Kidney glomerular epithelial cell (primary cell): ENCODE measurements at regions not wholly inside any gene's neighbourhood (a gene's known extent, or its start where the extent isn't known, plus 50 kb on each side); places are given as distances from the start of the nearest gene placed in this dataset.

Source experiments
- DNase-seq: peaks from one replicate; lab custom pipeline; 2025; lab: John Stamatoyannopoulos, UW

DNA sequence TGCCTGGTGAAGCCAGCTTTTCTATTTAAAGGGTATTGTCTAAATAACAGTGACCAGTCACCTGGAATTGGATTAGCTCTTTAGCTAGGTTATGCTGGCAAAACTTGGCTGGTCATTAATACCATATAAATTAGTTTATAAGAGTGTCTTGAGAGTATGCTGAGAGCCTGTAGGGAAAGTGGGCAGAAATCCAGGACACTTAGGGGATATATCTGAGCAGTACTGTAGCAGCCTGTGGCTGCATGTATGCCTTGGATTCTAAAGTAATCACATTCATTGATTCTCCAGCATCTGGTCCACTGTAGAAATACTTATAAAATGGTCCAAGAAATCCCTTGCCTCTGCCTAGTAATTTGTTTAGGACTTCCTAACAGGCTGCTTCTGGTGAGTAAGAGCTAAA is 288.9 kb upstream of the DMAC1 start:
- no peak for DNase-seq

DNA sequence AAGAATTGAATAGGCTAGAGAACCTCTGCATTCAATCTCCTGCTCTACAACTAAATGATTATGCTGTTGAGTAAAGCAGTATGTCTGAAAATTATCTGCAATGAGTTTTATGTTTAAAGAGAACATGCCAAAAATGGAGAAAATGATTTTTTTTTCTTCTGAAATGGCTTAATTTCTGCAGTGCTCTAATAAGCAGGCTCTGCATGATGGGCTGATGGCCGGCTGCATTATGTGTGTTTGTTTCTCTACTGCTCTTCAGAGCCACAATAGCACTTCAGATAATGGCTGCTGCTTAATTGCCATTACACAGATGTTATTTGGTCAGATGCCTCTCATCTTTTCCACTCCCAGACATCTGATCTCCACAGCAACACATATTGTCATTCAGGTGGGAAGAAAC is 286.4 kb upstream of the DMAC1 start:
- DNase-seq: no peak

DNA sequence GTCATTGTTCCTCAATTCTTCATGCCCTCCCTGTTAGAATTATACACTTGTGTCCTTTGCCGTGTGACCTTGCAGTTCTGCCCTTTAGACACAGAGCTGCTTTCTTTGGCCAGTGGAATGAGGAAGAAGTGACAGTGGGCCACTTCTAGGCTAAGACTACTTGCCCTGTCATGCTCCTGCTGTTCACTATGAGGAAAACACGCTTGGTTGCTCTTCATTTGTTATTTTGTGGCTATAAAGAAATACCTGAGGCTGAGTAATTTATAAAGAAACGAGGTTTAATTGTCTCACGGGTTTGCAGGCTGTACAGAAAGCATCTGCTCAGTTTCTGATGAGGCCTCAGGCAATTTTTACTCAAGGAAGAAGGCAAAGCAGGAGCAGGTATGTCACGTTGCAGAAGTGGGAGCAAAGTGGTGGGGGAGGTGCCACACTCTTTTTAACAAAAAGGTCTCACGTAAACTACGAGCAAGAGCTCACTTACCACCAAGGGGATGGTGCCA is 279.1 kb upstream of the DMAC1 start:
- DNase-seq: no peak

DNA sequence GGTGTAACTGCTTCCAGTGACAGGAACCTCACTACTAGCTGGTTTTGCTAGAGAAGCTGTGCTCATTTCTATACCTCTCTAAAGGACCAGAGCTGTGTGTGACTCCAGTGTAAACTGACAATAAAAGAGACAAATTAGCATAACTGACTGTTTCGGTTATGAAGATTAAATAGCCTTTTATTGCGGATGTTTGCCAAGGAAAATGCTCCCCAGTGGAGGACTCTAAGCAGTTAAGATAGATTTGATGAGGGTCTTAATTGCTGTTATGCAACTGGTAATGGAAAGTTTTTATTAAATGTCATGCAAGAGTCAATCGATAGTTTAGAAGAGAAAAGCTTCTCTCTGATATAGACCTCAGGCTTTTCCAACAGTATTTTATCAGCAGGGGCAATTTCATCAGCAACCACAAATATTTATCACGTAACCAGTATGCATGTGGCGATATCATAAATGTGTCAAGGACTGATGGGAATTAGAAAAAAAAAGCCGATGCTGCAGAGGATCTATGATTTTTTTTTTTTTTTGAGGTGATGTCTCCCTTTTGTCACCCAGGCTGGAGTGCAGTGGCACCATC is 275.2 kb upstream of the DMAC1 start:
- DNase-seq: no peak

DNA sequence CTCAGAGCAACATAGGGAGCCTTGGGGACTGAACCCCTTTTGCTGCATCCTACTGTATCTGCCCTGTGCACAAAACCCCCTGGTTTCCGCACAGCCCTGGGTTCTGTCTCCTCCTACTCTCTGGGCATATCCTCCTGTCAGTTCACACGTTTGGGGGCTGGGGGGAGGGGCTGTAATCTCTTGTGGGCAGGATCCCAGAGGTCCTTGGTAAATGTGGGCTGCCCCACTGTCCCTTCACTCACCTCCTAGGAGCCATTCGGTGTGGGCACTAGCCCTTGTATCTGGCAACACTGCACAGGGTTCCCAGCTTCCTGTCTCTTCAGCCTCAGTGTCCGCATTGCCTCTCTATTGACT is 271.8 kb upstream of the DMAC1 start:
- DNase-seq: no peak

DNA sequence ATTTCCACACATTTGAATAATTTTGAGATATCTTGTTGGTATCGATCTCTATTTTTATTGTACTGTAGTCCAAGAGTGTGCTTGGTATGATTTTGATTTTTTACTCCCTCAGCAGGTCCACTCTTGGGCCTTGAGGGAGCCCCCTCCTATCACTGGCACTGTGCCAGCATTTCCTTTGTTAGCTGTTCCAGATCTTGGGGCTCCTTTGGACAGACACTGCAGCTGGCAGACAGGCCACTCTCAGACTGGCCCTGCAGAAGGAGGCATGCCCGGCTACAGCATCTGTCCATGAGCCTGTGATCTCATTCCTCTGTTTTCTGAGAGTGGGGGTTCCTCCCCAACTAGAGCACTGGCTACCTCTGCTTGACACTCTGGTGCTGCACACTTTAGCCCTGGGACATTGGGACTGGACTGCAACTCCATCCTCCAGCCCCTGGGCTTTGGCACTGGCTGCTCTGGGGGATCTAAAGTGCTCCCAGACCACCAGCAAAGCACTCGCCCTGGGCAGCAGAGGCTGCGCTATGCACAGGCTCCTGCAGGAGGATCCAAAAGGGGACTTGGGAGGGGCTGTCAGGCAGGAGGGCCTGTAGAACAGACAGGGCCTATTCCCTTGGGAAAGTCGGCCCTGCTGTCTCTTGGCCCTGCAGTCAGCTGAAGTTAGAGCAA is 271.3 kb upstream of the DMAC1 start:
- DNase-seq: no peak

DNA sequence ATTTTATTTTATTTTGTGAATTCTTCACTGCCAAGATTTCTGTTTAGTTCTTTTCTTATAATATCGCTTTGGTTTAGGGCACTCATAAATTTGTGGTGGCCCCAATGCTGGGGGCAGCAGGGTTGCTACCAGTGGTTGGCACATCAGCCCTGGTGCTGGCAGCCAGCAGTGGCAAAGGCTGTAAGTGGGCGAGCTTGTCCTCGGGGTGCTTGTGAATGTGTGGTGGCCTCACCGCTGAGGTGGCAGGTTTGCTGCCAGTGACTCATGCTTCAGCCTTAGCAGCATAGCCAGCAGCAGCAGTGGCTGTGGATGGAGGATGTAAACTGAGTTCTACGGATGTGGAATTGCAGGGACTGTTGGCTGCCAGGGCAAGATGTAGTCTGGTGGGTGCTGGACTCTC is 262.9 kb upstream of the DMAC1 start:
- no peak for DNase-seq

DNA sequence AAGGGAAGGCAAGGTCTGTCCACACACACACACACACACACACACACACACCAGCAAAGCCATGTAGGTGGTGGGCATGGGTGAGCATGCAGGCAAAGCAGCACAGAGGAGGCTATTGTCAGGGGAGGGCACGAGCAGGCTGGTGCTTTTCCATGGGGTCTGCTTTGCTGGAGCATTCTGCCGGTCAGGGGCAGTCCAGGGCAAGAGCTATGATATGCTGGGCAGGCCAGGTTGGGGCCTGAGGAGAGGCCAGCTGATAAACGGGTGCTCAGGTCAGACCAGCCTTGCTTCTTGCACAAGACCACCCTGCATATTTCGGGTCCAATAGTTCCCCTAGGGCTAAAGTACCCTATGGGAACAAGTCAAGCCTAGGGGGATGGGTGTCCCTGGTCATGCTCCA is 253.9 kb upstream of the DMAC1 start:
- no peak for DNase-seq

DNA sequence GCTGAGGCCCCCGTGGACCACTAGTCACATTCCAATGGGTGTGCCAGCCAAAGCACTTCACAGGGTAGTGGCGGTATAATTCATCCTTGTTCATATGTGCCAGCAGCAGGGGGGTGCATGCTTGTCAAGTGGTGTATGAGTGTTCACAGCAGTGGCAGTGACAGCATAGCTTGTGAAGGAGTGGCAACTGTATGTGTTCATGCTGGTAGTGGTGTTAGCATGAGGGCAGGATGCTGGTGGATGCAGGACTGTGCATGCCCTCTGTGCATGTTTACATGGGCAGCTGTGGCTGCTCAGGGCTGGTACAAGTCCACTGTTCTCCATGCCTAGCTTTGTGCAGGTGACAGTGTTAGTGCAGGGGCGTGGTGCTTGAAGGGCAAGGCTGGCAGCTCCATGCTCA is 253.4 kb upstream of the DMAC1 start:
- DNase-seq: no peak

DNA sequence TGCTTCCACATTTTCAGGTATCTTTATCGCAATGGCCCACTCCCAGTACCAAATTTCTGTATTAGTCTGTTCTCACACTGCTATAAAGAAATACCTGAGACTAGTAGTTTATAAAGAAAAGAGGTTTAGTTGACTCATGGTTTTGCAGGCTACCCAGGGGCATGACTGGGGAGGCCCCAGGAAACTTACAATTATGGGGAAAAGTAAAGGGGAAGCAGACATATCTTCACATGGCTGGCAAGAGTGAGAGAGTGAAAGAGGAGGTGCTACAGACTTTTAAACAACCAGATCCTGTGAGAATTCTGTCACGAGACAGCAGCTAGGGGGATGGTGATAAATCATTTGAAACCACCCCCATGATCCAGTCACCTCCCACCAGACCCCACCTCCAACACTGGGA is 238.2 kb upstream of the DMAC1 start:
- DNase-seq: no peak

DNA sequence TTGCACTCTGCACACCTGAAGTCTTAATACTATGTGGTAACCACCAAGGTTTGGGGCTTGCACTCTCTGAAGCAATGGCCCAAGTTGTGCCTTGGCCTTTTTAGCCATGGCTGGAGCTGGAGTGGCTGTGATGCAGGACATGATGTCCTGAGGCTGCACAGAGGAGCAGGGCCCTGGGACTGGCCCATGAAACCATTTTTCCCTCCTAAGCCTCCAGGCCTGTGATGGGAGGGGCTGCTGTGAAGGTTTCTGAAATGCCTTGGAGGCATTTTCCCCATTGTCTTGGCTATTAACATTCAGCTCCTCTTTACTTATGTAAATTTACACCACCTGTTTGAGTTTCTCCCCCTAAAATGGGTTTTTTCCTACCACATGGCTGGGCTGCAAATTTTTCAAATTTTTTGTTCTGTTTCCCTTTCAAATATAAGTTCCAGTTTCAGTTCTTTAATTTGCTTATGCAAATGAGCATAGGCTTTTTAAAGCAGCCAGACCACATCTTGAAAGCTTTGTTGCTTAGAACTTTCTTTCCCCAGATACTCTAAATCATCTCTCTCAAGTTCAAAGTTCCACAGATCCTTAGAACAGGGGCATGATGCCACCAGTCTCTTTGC is 237.4 kb upstream of the DMAC1 start:
- DNase-seq: no peak

DNA sequence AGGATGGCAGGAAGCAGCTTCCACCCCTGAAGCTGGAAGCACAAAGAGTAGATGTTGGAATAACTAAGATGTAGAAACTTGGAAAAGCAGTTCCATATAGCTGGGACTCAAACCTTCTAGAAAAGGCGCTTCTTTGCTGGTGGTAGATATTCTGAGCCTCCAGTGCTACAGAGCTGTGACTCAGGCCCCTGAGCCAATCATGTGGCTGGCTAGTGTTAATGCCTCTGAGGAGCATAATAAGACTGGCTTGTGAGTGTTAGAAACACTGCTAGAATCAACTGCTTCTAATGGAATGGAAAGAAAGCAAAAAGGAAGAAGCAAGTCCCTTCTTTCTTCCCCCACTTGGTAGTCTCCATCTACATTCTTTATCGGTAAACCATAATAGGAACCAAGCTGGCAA is 234.2 kb upstream of the DMAC1 start:
- no peak for DNase-seq

DNA sequence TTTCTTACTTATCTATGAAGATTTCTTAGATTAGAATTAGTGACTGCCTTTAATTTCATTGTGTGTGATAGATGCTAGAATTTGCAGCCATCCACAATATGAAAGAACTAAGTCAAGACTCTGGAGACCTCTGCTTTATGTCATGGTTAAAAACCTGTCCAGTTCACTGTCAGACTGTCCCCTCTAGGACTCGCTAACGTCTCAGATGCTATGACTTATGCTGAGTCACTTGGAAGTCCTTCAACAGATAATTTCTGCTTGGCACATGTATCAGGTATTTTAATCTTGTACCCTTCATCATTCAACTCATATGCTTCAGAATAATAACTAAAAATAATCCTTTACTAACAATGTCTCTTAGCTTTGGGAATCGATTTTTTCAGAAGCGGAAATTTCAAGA is 230.5 kb upstream of the DMAC1 start:
- no peak for DNase-seq

DNA sequence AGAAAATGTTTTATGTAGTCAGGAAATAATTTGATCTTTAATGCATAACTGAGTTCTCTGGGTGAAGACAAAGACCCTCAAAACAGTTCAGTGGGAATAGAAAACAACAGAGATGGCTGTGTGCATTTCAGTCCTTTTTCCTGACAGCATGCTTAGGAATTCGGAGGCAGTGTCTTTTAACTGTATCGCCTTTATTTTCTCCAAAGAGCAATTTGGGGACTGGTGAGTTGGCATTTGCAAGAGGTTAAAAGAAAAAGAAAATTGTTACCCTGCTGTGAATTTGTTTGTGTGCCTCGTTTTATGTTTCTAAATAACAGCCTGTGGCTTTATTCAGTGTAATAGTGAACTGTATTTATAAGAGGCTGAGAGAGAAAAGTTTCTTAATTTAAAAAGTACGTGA is 227.8 kb upstream of the DMAC1 start:
- DNase-seq: no peak

DNA sequence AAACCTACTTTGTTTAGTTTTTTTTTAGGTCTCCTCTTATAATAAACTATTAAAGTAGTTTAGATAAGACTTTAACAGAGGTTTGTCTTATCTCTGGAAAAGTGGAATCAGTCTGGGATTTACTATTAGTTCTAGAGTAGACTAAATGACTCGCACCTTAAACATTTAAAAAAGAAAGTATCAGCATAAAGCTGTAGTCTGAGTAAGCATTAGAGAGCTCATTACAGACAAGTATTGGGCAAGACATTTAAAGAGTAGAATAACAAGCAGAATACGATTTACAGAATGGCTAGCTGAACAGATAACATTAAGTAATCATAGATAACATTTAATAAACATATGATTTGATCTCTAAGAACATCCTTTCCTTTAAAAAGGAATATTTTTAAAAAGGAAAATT is 226.0 kb upstream of the DMAC1 start:
- no peak for DNase-seq

DNA sequence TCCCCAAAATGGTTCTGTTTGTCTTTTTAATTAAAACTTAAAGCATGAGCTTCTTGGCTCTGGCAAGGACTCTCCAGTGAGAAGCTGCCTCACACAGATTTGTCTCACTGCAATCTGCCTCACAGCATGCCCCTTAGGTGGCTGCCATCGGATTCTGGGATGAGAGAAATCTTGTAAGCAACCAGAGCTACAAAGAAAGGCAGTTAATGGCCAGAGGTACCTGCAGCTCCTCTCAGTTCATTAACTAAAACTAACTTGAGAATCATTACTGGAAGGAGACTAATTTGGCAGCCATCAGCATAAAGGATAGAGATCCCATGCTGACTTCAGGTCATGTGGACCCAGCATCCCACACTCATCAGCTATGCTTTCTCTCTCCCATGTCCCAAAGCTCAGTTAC is 220.6 kb upstream of the DMAC1 start:
- no peak for DNase-seq

DNA sequence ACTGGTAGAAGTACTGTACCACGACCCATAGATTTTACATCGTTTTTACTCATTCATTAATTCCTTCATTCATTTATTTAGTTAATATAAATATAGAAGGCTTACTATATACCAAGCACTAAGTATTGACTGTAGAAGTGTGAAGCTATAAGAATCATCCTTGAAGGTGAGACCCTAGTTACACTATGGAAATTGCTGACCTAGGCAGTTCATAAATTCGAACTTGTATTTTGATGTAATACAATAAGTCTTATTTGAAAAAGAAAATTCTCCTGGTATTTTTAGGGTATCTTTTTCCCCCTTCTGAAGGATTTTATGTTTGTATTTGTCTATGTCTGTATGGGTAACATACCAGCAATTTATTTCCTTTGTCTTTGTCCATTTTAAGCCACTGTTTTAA is 220.1 kb upstream of the DMAC1 start:
- DNase-seq: no peak

DNA sequence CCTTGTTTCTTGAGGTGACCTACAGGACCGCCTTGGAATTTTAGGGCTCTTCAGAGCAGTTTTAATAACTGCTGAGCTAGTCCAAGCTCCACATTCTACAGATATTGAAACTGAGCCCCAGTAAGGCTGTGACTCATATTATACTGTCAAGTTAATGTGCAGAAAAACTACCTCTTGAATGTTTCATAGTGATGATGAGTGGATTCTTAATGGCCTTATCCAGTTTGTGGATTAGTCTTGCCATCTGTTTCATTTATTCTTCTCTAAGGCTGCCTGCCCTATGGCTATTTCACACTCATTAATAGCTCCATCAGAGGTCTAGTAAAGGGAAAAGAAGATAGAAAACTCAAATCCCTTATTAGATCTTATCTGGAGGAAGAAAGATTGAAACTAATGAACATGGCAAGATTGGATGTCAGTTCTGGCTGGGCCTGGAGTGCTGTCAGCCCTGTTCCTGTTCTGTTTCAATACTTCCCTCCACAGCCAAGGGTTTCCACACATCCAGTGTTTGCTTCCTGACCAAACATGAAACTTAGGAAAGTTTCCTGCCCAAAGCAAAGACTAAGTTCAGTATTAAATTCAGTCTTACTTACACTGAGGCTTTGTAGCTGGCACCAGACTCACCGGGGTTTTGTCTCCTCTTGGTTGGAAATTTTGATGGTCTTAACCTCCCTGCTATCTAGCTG is 215.6 kb upstream of the DMAC1 start:
- no peak for DNase-seq

DNA sequence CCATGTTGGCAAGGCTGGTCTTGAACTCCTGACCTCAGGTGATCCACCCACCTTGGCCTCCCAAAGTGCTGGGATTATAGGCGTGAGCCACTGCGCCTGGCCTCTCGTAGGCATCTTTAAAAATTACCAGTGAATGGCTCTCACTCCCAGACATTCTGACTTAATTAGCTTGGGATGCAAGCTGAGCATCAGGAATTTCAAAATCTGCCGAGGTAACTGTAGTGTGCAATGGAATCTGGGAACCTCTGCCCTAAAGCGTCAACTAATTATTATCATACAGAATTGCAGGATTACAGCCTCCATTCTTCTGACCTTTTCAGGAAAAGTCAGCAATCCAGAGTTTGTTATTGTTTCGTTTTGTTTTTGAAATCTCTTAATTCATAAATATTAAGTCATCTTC is 213.4 kb upstream of the DMAC1 start:
- DNase-seq: peak; percentile 8

DNA sequence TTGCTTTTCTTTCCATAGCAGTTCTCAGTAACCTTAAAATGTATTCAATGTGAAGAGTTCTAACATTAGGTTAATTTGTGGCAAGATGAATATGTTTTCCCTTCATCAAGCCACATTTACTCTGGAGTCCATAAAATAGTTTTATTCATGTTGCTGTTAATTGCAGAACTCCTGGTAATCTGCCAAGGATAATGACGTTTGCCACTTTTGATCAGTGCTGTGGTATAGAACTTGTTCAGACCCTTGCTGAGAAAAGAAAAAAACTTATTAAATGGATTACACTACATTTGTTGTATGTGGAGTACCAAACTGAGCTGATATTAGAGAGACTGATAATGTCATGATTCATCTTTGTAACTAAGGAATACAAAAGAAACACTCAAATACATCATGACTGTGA is 212.4 kb upstream of the DMAC1 start:
- no peak for DNase-seq

DNA sequence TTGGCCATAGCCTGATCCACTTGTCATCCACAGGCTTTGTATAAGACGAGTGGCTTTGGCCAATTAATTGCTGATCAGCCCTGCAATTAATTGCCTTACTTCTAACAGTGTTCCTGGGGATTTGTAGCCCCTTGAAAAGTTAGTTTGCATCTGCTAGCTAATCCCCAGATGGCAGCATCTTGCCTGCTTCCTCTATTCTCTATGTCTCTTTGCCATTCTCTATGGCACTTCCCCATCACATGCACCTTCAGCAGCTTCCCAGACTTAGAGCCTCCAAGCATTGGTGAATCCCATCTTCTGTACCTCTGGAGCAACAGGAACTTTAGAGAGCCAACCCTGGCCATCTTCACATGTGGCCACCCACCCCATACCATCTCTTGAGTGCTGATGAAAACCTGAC is 197.0 kb upstream of the DMAC1 start:
- DNase-seq: no peak

DNA sequence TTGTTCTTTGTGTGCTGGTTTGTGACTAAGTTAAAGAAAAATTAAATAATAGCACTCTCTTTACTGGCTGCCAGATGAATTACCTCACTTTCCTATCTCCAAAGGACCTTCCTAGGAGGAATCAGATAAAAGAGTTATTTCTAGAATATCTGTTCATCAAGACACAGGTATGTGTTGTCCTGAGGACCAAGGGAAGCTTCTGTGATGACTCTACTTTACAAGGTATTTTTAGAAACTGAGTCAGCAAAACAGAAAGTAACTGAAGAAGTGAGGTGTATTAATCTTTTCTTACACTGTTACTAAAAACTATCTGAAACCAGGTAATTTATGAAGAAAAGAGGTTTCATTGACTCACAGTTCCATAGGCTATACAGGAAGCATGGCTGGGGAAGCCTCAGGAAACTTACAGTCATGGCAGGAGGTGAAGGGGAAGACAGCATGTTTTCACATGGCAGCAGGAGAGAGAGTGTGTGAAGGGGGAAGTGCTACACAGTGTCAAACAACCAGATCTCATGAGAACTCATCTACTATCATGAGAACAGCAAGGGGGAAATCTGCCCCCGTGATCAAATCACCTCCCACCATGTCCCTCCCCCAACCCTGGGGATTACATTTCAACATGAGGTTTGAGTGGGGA is 189.2 kb upstream of the DMAC1 start:
- no peak for DNase-seq

DNA sequence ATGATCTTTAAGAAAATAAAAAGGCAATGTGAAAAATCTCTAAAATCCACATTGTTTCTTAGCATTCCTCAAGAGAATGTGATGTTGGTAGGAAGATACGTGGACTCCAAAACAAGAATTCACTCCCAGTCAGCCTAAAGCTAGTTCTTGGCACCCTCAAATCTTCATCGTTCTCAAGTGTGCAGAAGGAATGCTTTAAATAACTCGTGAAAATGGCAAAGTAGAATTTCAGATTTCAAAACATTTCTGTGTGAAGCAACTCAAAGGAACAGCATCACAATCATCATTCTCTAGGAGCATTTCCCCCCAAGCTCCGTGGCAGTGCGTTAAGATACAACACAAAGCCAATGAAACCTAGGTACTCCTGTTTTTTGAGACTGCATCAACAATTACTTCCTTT is 185.1 kb upstream of the DMAC1 start:
- no peak for DNase-seq
